Choroid plexus epithelial cell (primary cell): ENCODE measurements at regions not wholly inside any gene's neighbourhood (a gene's known extent, or its start where the extent isn't known, plus 50 kb on each side); places are given as distances from the start of the nearest gene placed in this dataset.

Source experiments
- DNase-seq: peaks from one replicate; pipeline ENCODE4 v3.0.0-alpha.2; 2010; ENCODE audit warnings: low read depth
- H3K4me3 ChIP-seq: 2 replicates; pipeline ENCODE4 v1.5.1; 2011; ENCODE audit warnings: low read depth, mild to moderate bottlenecking, control low read depth, low read length, moderate library complexity
- CTCF ChIP-seq: conservative IDR thresholded peaks from 2 replicates; pipeline ENCODE4 v1.5.1; 2011; ENCODE audit warnings: low read depth, mild to moderate bottlenecking, control low read depth, inconsistent platforms, low read length, moderate library complexity

DNA sequence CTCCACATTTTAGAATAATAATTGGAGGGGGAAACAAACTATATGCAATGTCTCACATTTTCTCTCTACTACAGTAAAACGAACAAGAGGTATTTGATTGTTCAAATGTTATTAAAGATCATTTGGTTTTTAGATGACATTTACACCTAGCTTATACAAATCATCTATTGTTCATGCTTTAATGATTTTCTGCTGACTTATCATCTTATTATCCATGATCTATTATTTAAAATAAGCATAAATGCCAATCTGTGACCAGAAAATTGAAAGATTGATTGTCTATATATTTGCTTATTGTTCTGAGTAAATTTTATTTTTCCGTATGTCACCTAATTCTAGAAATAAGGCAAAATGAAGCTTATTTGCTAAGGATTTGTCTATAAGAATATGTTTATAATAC is 537.2 kb downstream of the KCNJ3 start:
- no peak for DNase-seq
- H3K4me3 ChIP-seq, result no peak overlapping the region
- no peak for TF ChIP-seq CTCF

GRCh38 chr2:155223781-155224406 is 525.4 kb downstream of the KCNJ3 start:
- no peak for TF ChIP-seq CTCF
- DNase-seq, result peak; percentile 3
- no peak overlapping the region for H3K4me3 ChIP-seq

- no peak overlapping the region for H3K4me3 ChIP-seq
These were observed 520.5 kb downstream of the KCNJ3 start for GRCh38 chr2:155218945-155219344.

DNA sequence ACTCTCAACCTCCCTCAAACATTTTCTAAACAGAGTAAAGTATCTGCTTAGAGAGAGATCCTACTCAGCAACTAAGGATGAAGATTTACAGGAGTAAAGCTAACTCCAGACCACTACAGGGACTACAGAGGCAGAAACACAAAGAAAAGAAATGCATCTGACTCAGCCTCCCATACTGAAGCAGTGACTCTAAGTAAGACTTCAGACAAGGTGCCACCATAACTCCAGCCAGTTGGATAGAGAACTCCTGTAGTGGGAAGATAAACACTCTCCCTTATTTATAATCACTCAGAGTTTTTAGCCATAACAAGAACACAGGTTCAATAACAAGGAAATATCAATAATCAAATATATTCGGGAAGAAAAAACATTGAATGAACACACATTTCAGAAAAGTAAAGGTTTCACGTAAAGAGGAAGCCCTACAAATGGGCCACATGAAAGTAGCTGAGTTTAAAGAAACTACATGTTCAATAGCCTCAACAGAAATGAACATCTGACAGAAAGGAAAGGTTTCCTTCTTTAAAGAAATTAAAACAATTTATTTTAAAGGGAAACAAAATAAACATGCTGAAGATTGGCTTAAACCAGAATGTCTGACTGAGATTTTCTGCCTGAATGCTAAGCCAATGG is 519.9 kb downstream of the KCNJ3 start:
- H3K4me3 ChIP-seq, result no peak overlapping the region
- no peak for TF ChIP-seq CTCF
- DNase-seq, result no peak

More at GRCh38 chr2:155218945-155219344, 520.5 kb downstream of the KCNJ3 start:
- no peak for TF ChIP-seq CTCF
- DNase-seq, result no peak

DNA sequence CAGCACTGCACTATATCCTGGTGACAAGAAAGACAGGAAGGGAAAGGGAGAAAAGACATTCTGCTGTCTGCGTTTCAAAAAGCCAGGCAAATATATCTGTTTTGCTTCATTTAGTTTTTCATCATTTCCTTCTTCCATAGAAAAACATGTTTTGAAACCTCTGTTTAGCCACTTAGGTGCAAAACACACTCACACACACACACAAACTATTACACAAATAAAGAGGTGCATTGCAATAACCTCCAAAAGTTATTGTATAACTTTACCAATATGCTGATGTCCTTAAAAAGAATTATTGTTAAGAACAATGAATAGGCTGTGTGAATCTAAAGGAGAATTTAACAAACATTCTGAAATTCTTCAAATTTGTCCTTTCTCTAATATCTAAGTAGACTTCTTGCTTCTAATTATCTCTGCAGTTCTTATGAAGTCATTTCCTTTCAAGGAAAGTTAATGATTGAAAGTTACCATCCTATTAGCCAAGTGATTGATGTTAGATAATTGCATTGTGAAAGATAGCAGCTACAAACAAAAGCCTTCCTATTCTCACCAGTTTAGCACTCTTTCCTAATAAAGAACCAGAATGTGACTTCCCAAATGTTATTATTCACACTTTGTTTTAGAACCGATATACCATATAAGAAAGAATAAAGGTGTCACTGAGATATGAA is 516.7 kb downstream of the KCNJ3 start:
- no peak for TF ChIP-seq CTCF
- DNase-seq, result no peak
- no peak overlapping the region for H3K4me3 ChIP-seq

DNA sequence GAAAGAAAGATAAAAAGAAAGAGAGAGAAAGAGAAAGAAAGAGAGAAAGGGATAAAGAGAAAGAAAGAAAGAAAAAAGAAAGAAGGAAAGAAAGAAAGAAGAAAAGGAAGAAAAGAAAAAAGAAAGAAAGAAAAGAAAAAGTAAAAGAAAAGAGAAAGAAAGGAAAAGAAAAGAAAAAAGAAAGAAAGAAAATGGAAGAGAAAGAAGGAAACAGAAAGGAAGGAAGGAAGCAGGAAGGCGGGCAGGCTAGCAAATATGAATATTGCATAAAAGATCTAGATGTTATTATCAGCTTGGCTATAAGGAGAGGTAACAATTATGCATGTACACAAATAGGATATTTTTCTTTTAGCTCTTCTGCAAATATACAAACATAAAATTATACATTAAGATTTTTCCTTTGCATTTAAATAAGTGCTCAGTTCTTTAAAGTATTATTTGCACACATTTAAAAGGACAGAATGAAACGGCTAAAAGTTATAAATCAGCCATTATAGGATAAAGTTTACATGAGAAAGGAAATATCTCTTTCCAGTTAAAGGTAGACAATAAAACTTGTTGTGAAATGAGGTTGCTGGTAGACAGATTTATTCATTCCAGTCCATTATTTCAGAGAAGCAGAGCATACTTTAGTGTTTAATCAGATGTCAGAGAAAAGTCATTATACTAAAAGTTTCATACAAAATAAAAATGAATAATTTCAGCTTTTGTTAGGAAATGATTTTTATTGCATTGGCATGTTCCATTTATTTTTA is 511.4 kb downstream of the KCNJ3 start:
- TF ChIP-seq CTCF, result no peak
- DNase-seq, result no peak
- H3K4me3 ChIP-seq, result no peak overlapping the region
